ENCODE measurements at regions not wholly inside any gene's neighbourhood (a gene's known extent, or its start where the extent isn't known, plus 50 kb on each side); places are given as distances from the start of the nearest gene placed in this dataset.

GRCh38 chr5:57429513-57430120 is 53.0 kb downstream of the ACTBL2 start:
- TF ChIP-seq CTCF (IDR thresholded peaks at IDR 0.05) (no peak), POLR2A (IDR thresholded peaks at IDR 0.05) (no peak)
